K562 (cell line): ENCODE measurements at regions not wholly inside any gene's neighbourhood (a gene's known extent, or its start where the extent isn't known, plus 50 kb on each side); places are given as distances from the start of the nearest gene placed in this dataset.

Source experiments
- BHLHE40 ChIP-seq: IDR thresholded peaks from 2 replicates; pipeline ENCODE4 v1.6.1; 2011; ENCODE audit warnings: low read length, improper control_type of control experiment
- CBFA2T3 ChIP-seq: fragments of 450-650 bp; IDR thresholded peaks from 2 replicates; pipeline ENCODE4 v1.6.1; 2017
- CREBBP ChIP-seq: IDR thresholded peaks from one replicate; pipeline ENCODE4 v1.6.1; 2012; ENCODE audit warnings: low read depth, mild to moderate bottlenecking, control low read depth, inconsistent platforms, low read length
- FOXK1 ChIP-seq: sonication (generic); formaldehyde crosslinking; IDR thresholded peaks from 2 replicates; pipeline ENCODE4 v1.8.0; 2022; ENCODE audit warnings: missing genetic modification reagents, mild to moderate bottlenecking, borderline replicate concordance
- GABPA ChIP-seq: fragments of 200-800 bp; sonication (Bioruptor generic); conservative IDR thresholded peaks from 2 replicates; pipeline ENCODE4 v1.6.1; 2016; ENCODE audit warnings: low read depth, missing genetic modification characterization, missing compliant biosample characterization
- GATAD2A ChIP-seq: fragments of 450-650 bp; IDR thresholded peaks from 2 replicates; pipeline ENCODE4 v1.6.1; 2017
- NCOA6 ChIP-seq: fragments of 450-650 bp; IDR thresholded peaks from 2 replicates; pipeline ENCODE4 v1.6.1; 2017; ENCODE audit warnings: mild to moderate bottlenecking
- NFIX ChIP-seq: fragments of 250-450 bp; sonication (Bioruptor Pico); IDR thresholded peaks from 2 replicates; pipeline ENCODE4 v1.4.0; 2020; ENCODE audit warnings: low read depth, mild to moderate bottlenecking, moderate library complexity
- PML ChIP-seq: IDR thresholded peaks from 2 replicates; pipeline ENCODE4 v1.6.1; 2012; ENCODE audit warnings: low read length, inconsistent platforms
- ZBTB43 ChIP-seq: sonication (generic); formaldehyde crosslinking; IDR thresholded peaks from 2 replicates; pipeline ENCODE4 v1.8.0; 2023; ENCODE audit warnings: mild to moderate bottlenecking, missing genetic modification reagents
- ZKSCAN8 ChIP-seq: fragments of 200-800 bp; sonication (Bioruptor generic); IDR thresholded peaks from 2 replicates; pipeline ENCODE4 v1.6.1; 2016; ENCODE audit warnings: missing genetic modification characterization, missing compliant biosample characterization
- ZNF253 ChIP-seq: fragments of 250-450 bp; sonication (Bioruptor Pico); conservative IDR thresholded peaks from 2 replicates; pipeline ENCODE4 v1.6.1; 2021; ENCODE audit warnings: mild to moderate bottlenecking
- ZNF449 ChIP-seq: fragments of 250-450 bp; sonication (Bioruptor Pico); IDR thresholded peaks from 2 replicates; pipeline ENCODE4 v1.8.0; 2022; ENCODE audit warnings: moderate library complexity, mild to moderate bottlenecking, inconsistent platforms
- TF ChIP-seq, protein P1 (sequence below), 2 experiments: fragments of 450-650 bp in 1 of 2; sonication (generic) in 1 of 2; formaldehyde crosslinking in 1 of 2; IDR thresholded peaks; 2 replicates each; pipeline versions ENCODE4 v1.7.1 to v1.9.0; 2016 to 2022; ENCODE audit warnings: inconsistent platforms in 1 of 2, mild to moderate bottlenecking in 1 of 2, missing genetic modification reagents in 1 of 2

- TF ChIP-seq PML (no peak), ZBTB43 (CRISPR knock-in tag) (no peak), ZNF449 (CRISPR knock-in tag) (no peak), GATAD2A (no peak), GABPA (tag) (no peak), NCOA6 (no peak), ZKSCAN8 (no peak), FOXK1 (no peak), NFIX (CRISPR knock-in tag) (no peak), CBFA2T3 (no peak), ZNF253 (CRISPR knock-in tag) (no peak), BHLHE40 (no peak), CREBBP (no peak)
- TF ChIP-seq, protein P1, sequence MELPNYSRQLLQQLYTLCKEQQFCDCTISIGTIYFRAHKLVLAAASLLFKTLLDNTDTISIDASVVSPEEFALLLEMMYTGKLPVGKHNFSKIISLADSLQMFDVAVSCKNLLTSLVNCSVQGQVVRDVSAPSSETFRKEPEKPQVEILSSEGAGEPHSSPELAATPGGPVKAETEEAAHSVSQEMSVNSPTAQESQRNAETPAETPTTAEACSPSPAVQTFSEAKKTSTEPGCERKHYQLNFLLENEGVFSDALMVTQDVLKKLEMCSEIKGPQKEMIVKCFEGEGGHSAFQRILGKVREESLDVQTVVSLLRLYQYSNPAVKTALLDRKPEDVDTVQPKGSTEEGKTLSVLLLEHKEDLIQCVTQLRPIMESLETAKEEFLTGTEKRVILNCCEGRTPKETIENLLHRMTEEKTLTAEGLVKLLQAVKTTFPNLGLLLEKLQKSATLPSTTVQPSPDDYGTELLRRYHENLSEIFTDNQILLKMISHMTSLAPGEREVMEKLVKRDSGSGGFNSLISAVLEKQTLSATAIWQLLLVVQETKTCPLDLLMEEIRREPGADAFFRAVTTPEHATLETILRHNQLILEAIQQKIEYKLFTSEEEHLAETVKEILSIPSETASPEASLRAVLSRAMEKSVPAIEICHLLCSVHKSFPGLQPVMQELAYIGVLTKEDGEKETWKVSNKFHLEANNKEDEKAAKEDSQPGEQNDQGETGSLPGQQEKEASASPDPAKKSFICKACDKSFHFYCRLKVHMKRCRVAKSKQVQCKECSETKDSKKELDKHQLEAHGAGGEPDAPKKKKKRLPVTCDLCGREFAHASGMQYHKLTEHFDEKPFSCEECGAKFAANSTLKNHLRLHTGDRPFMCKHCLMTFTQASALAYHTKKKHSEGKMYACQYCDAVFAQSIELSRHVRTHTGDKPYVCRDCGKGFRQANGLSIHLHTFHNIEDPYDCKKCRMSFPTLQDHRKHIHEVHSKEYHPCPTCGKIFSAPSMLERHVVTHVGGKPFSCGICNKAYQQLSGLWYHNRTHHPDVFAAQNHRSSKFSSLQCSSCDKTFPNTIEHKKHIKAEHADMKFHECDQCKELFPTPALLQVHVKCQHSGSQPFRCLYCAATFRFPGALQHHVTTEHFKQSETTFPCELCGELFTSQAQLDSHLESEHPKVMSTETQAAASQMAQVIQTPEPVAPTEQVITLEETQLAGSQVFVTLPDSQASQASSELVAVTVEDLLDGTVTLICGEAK (IDR thresholded peaks at IDR 0.05) = no peak
- TF ChIP-seq, protein P1 (CRISPR knock-in tag; IDR thresholded peaks at IDR 0.05) = no peak
- TF ChIP-seq, all 486 proteins: peak for 0
Measured at GRCh38 chr15:38638811-38639210, 74.2 kb upstream of the RASGRP1 start (continued).
